H1 (cell line): ENCODE measurements at regions not wholly inside any gene's neighbourhood (a gene's known extent, or its start where the extent isn't known, plus 50 kb on each side); places are given as distances from the start of the nearest gene placed in this dataset.

Experiments
- CHD2 ChIP-seq: IDR thresholded peaks from 2 replicates; pipeline ENCODE4 v1.6.1; 2012; ENCODE audit warnings: low read length, improper control_type of control experiment
- CTCF ChIP-seq, 3 experiments: IDR thresholded peaks; 1 replicate in 2 of 3; 2 replicates in 1 of 3; pipeline versions ENCODE4 v1.5.1 to v1.6.1; 2011; ENCODE audit warnings: low read length in 3 of 3, mild to moderate bottlenecking in 3 of 3, inconsistent platforms in 2 of 3, low read depth in 1 of 3, moderate library complexity in 1 of 3; ENCODE audit not compliant: insufficient read depth in 1 of 3; ENCODE audit errors: control extremely low read depth in 1 of 3
- E2F6 ChIP-seq: IDR thresholded peaks from 2 replicates; pipeline ENCODE4 v1.6.1; 2012; ENCODE audit warnings: inconsistent platforms
- EP300 ChIP-seq, 2 experiments: IDR thresholded peaks; 1 replicate in 1 of 2; 2 replicates in 1 of 2; pipeline ENCODE4 v1.6.1; 2011 to 2012; ENCODE audit warnings: low read depth in 2 of 2, low read length in 2 of 2, mild to moderate bottlenecking in 2 of 2, borderline replicate concordance in 1 of 2, inconsistent platforms in 1 of 2, moderate library complexity in 1 of 2
- GABPA ChIP-seq: IDR thresholded peaks from 2 replicates; pipeline ENCODE4 v1.6.1; 2011; ENCODE audit warnings: mild to moderate bottlenecking, low read length, moderate library complexity, borderline replicate concordance; ENCODE audit not compliant: insufficient read depth
- POLR2A ChIP-seq, 2 experiments: IDR thresholded peaks; 1 replicate in 1 of 2; 2 replicates in 1 of 2; pipeline ENCODE4 v1.6.1; 2011; ENCODE audit warnings: low read depth in 2 of 2, low read length in 2 of 2, mild to moderate bottlenecking in 2 of 2; ENCODE audit errors: control extremely low read depth in 1 of 2
- POLR2AphosphoS5 ChIP-seq: IDR thresholded peaks from 2 replicates; pipeline ENCODE4 v1.6.1; 2011; ENCODE audit warnings: low read depth, low read length
- RBBP5 ChIP-seq: IDR thresholded peaks from 2 replicates; pipeline ENCODE4 v1.7.1; 2012; ENCODE audit warnings: low read depth, mild to moderate bottlenecking, inconsistent platforms, low read length, moderate library complexity, borderline replicate concordance
- SUZ12 ChIP-seq: fragments of 200-600 bp; sonication (generic); IDR thresholded peaks from 2 replicates; pipeline ENCODE4 v1.6.1; 2012; ENCODE audit warnings: mild to moderate bottlenecking, inconsistent platforms, low read length, moderate library complexity, mixed read lengths

GRCh38 chr6:11353921-11354389 lies 121.5 kb upstream of the NEDD9 start:
- no peak for TF ChIP-seq EP300 (IDR thresholded peaks at IDR 0.05; ENCODE audit: borderline replicate concordance in 1 of 2, low read depth in 2 of 2, low read length in 2 of 2)
- no peak for TF ChIP-seq CHD2
- TF ChIP-seq CTCF (IDR thresholded peaks at IDR 0.05; ENCODE audit: control extremely low read depth in 1 of 3, insufficient read depth in 1 of 3, low read depth in 1 of 3, low read length in 3 of 3) = no peak
- no peak for TF ChIP-seq POLR2AphosphoS5
- TF ChIP-seq E2F6 = no peak
- no peak for TF ChIP-seq RBBP5
- TF ChIP-seq POLR2A (IDR thresholded peaks at IDR 0.05; ENCODE audit: control extremely low read depth in 1 of 2, low read depth in 2 of 2, low read length in 2 of 2) = no peak
- no peak for TF ChIP-seq SUZ12
- TF ChIP-seq GABPA = no peak
